Natural killer cell (primary cell): ENCODE measurements at regions not wholly inside any gene's neighbourhood (a gene's known extent, or its start where the extent isn't known, plus 50 kb on each side); places are given as distances from the start of the nearest gene placed in this dataset.

ENCODE experiments used
- ATAC-seq, 3 donors: fragments of 150-1000 bp in 2 of 3; fragments of 200-7000 bp in 1 of 3; cut with Tn5 transposase; 1 replicate in 1 of 3; 2 replicates in 2 of 3; pipeline ENCODE4 v1.10.0; 2021; ENCODE audit warnings: mild to moderate bottlenecking in 2 of 3, moderate library complexity in 2 of 3
- DNase-seq, 2 donors: peaks; one replicate each; pipeline versions ENCODE4 v3.0.0 to v3.0.0-alpha.2; 2013 to 2021; ENCODE audit warnings: mixed read lengths in 1 of 2
- H3K27ac ChIP-seq: one replicate; pipeline ENCODE4 v1.5.1; 2013; ENCODE audit warnings: mild to moderate bottlenecking, low read length
- H3K27me3 ChIP-seq: one replicate; pipeline ENCODE4 v1.6.1; 2013; ENCODE audit warnings: low read length; ENCODE audit not compliant: control insufficient read depth, insufficient read depth
- H3K36me3 ChIP-seq: one replicate; pipeline ENCODE4 v1.6.1; 2013; ENCODE audit warnings: low read length; ENCODE audit not compliant: control insufficient read depth, insufficient read depth
- H3K4me1 ChIP-seq: one replicate; pipeline ENCODE4 v1.6.1; 2013; ENCODE audit warnings: low read length; ENCODE audit not compliant: control insufficient read depth, insufficient read depth
- H3K4me3 ChIP-seq: one replicate; pipeline ENCODE4 v1.5.1; 2013; ENCODE audit warnings: low read length
- H3K9me3 ChIP-seq: one replicate; pipeline ENCODE4 v1.6.1; 2013; ENCODE audit warnings: low read length; ENCODE audit not compliant: control insufficient read depth, insufficient read depth
- H3K27ac Mint-ChIP-seq, 2 donors: one replicate each; pipeline ENCODE4 v1.8.0; 2022; ENCODE audit warnings: mild to moderate bottlenecking in 2 of 2, mixed read lengths in 2 of 2, moderate library complexity in 1 of 2
- H3K27me3 Mint-ChIP-seq, 2 donors: one replicate each; pipeline ENCODE4 v1.8.0; 2022; ENCODE audit warnings: low read depth in 2 of 2, mixed read lengths in 2 of 2
- H3K36me3 Mint-ChIP-seq: one replicate; pipeline ENCODE4 v1.8.0; 2022; ENCODE audit warnings: mixed read lengths
- H3K4me1 Mint-ChIP-seq, 2 donors: one replicate each; pipeline ENCODE4 v1.8.0; 2022; ENCODE audit warnings: mixed read lengths in 2 of 2
- H3K4me3 Mint-ChIP-seq: one replicate; pipeline ENCODE4 v1.8.0; 2022; ENCODE audit warnings: mild to moderate bottlenecking, moderate library complexity, mixed read lengths
- H3K9me3 Mint-ChIP-seq, 2 donors: one replicate each; pipeline ENCODE4 v1.8.0; 2022; ENCODE audit warnings: mixed read lengths in 2 of 2
- WGBS: methylation state at CpG from one replicate; pipeline ENCODE4 v1.1.7; 2013; ENCODE audit warnings: missing lambda C conversion rate; ENCODE audit not compliant: insufficient coverage; 5-methylcytosine and 5-hydroxymethylcytosine counted together
- intact Hi-C: fragments of 100-400 bp; cut with micrococcal nuclease; formaldehyde crosslinking; loops from one replicate; pipeline ENCODE4 v1.14.2; 2022
- TF ChIP-seq, protein P1 (sequence below): fragments of 200-600 bp; IDR thresholded peaks from one replicate; pipeline ENCODE4 v1.8.0; 2022; ENCODE audit warnings: antibody characterized with exemption

DNA sequence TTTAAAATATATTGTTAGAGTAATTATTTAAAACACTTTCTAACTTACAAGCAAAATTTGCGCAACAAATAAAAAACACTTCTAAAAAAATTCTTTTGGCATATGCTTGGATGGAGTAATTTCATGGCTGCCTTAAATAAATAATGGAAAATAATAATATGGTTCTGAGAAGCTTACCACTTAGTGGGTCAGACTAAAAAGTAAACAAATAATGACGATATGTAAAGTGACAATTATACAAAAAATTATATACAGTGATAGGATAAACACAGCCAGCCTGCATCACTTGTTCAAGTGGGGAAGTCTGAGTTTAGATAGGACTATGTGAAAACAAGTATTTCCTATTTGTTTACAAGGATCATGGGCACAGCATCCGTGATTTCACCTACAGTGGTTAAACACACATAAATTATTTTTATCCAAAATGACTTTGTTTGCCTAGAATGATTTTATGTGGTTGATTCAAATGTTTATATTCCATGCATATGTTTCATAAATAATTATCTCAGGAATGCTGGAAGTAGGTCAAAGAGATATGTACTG is 141.7 kb upstream of the SEMA3D start:
- H3K9me3 Mint-ChIP-seq: peaks cover 6 to 10% of the 10 kb centered on the region in 2 donors
- Histone ChIP-seq H3K4me3 (no peak overlapping the region), H3K4me1 (no peaks in the 10 kb centered on the region), H3K27ac (no peak overlapping the region), H3K36me3 (no peaks in the 10 kb centered on the region), H3K27me3 (no peaks in the 10 kb centered on the region), H3K9me3 (no peaks in the 10 kb centered on the region)
- TF ChIP-seq, protein P1, sequence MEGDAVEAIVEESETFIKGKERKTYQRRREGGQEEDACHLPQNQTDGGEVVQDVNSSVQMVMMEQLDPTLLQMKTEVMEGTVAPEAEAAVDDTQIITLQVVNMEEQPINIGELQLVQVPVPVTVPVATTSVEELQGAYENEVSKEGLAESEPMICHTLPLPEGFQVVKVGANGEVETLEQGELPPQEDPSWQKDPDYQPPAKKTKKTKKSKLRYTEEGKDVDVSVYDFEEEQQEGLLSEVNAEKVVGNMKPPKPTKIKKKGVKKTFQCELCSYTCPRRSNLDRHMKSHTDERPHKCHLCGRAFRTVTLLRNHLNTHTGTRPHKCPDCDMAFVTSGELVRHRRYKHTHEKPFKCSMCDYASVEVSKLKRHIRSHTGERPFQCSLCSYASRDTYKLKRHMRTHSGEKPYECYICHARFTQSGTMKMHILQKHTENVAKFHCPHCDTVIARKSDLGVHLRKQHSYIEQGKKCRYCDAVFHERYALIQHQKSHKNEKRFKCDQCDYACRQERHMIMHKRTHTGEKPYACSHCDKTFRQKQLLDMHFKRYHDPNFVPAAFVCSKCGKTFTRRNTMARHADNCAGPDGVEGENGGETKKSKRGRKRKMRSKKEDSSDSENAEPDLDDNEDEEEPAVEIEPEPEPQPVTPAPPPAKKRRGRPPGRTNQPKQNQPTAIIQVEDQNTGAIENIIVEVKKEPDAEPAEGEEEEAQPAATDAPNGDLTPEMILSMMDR: no peak
- no CpG with 5 or more reads among the region's 3 CpGs for WGBS
- intact Hi-C loops: no loop called here
- ATAC-seq: no peak
- H3K27ac Mint-ChIP-seq: no peak overlapping the region
- H3K4me3 Mint-ChIP-seq: no peak overlapping the region
- H3K36me3 Mint-ChIP-seq: peaks cover 11% of the 10 kb centered on the region
- no peaks in the 10 kb centered on the region for H3K27me3 Mint-ChIP-seq
- H3K4me1 Mint-ChIP-seq: no peaks in the 10 kb centered on the region
- DNase-seq: no peak

- peaks cover 15 to 25% of the 10 kb centered on the region in 2 donors for H3K9me3 Mint-ChIP-seq
- no peak for DNase-seq
- 77% methylated on average over 3 of the region's 4 CpGs for WGBS
These were observed 137.4 kb upstream of the SEMA3D start for GRCh38 chr7:85324145-85324799.

DNA sequence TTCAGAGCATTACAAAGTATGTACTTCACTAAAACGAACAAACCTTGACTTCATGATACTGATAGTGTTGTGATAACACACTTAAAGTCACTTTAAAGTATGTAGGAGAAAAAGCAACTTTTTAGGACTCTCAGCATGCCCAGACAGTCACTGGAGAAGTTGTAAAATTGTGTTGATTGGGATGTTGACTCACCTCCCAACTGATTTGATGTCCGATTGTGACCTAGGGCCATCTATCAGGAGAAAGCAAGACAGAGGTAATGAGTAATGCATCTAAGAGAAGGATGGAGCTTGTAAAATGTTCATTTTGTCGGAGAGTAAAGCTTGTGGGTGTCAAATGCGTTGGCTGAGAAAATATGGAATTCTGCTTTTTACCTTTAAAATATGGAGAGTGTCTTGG is 135.4 kb upstream of the SEMA3D start:
- H3K27me3 ChIP-seq: no peaks in the 10 kb centered on the region
- no peaks in the 10 kb centered on the region for H3K9me3 ChIP-seq
- TF ChIP-seq, protein P1: no peak
- peaks cover 20 to 28% of the 10 kb centered on the region in 2 donors for H3K9me3 Mint-ChIP-seq
- intact Hi-C loops: no loop called here
- no peaks in the 10 kb centered on the region for H3K36me3 ChIP-seq
- no peak overlapping the region for H3K4me3 Mint-ChIP-seq
- no peaks in the 10 kb centered on the region for H3K4me1 Mint-ChIP-seq
- H3K27me3 Mint-ChIP-seq: no peaks in the 10 kb centered on the region
- H3K4me1 ChIP-seq: no peaks in the 10 kb centered on the region
- H3K27ac Mint-ChIP-seq: no peak overlapping the region
- no peak overlapping the region for H3K27ac ChIP-seq
- no peak overlapping the region for H3K4me3 ChIP-seq
- no peak for DNase-seq
- ATAC-seq: no peak
- H3K36me3 Mint-ChIP-seq: peaks cover 28% of the 10 kb centered on the region
- WGBS: 91% methylated on average over 3 of the region's 4 CpGs

More at GRCh38 chr7:85324145-85324799, 137.4 kb upstream of the SEMA3D start:
- no peak for ATAC-seq
- intact Hi-C loops: no loop called here
- Histone ChIP-seq H3K9me3 (no peaks in the 10 kb centered on the region), H3K27me3 (no peaks in the 10 kb centered on the region), H3K4me1 (no peaks in the 10 kb centered on the region), H3K4me3 (no peak overlapping the region), H3K36me3 (no peaks in the 10 kb centered on the region), H3K27ac (no peak overlapping the region)
- no peak overlapping the region for H3K27ac Mint-ChIP-seq
- H3K4me1 Mint-ChIP-seq: no peaks in the 10 kb centered on the region
- H3K27me3 Mint-ChIP-seq: no peaks in the 10 kb centered on the region
- H3K4me3 Mint-ChIP-seq: no peak overlapping the region
- TF ChIP-seq, protein P1: no peak
- H3K36me3 Mint-ChIP-seq: peaks cover 28% of the 10 kb centered on the region
